ENCODE measurements at regions not wholly inside any gene's neighbourhood (a gene's known extent, or its start where the extent isn't known, plus 50 kb on each side); places are given as distances from the start of the nearest gene placed in this dataset.

DNA sequence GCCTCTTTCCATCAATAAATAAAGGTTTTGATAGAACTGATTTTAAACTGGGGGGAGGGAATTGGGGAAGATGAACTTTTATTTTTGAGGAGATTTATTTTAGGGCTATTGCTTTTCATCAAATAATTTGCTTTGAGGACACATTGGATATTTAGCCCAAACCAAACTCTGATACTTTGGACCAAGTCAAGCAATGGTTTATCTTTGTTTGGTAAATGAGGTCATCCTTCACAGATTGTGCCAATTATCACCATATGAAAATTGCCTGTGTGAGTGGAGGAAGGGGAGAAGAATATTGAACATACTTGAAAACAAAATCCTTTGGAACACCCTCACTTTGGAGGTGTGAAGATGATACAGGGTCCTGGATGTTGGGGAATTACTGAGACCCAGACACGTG lies 176.9 kb upstream of the CD180 start:
- H3K36me3 ChIP-seq (replicated peaks; ENCODE audit: insufficient read depth, low read depth), result no peaks in the 10 kb centered on the region
- no peaks in the 10 kb centered on the region for H3K9me3 ChIP-seq (ENCODE audit: low read depth)
- H3K9me2 ChIP-seq (replicated peaks; ENCODE audit: insufficient read depth), result no peaks in the 10 kb centered on the region
- no peak overlapping the region for H2AFZ ChIP-seq
- no peak for DNase-seq (ENCODE audit: low spot score)
- H3K27ac ChIP-seq, result no peak overlapping the region
- no peak overlapping the region for H3K4me3 ChIP-seq
- H3K27me3 ChIP-seq, result no peaks in the 10 kb centered on the region
- 86% methylated on average over 1 of the region's 1 CpG for WGBS (ENCODE audit: low lambda C conversion rate, missing lambda C conversion rate)
- TF ChIP-seq, protein P1, sequence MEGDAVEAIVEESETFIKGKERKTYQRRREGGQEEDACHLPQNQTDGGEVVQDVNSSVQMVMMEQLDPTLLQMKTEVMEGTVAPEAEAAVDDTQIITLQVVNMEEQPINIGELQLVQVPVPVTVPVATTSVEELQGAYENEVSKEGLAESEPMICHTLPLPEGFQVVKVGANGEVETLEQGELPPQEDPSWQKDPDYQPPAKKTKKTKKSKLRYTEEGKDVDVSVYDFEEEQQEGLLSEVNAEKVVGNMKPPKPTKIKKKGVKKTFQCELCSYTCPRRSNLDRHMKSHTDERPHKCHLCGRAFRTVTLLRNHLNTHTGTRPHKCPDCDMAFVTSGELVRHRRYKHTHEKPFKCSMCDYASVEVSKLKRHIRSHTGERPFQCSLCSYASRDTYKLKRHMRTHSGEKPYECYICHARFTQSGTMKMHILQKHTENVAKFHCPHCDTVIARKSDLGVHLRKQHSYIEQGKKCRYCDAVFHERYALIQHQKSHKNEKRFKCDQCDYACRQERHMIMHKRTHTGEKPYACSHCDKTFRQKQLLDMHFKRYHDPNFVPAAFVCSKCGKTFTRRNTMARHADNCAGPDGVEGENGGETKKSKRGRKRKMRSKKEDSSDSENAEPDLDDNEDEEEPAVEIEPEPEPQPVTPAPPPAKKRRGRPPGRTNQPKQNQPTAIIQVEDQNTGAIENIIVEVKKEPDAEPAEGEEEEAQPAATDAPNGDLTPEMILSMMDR (IDR thresholded peaks at IDR 0.05; ENCODE audit: poor library complexity), result no peak
- TF ChIP-seq EZH2 (IDR thresholded peaks at IDR 0.05; ENCODE audit: borderline replicate concordance) (no peak), EZH2phosphoT487 (IDR thresholded peaks at IDR 0.05; ENCODE audit: low read depth, severe bottlenecking, unreplicated experiment) (no peak)
- no peaks in the 10 kb centered on the region for H4K20me1 ChIP-seq (ENCODE audit: insufficient read depth, poor library complexity, severe bottlenecking)
- H3K79me2 ChIP-seq, result no peaks in the 10 kb centered on the region
- H3K4me1 ChIP-seq (ENCODE audit: insufficient read depth), result no peaks in the 10 kb centered on the region
- no peak overlapping the region for H3K4me2 ChIP-seq

DNA sequence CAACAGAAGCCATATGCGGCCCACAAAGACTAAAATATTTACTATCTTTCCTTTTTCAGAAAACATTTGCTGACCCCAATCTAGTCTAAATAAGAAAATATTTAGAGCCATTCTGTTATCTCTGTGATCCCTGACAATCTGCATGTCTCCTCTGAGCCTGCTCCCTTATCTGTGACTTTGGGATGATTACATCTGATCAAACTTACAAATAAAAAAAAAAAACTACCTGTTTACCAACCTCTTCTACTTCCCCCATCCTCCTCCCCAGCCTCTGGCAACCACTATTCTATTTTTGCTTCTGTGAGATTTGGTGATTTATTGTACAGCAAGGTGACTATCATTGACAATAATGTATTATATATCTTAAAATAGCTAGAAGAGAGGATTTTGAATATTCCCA lies 176.3 kb upstream of the CD180 start:
- Histone ChIP-seq H3K4me3 (no peak overlapping the region), H3K9me2 (replicated peaks; ENCODE audit: insufficient read depth) (no peaks in the 10 kb centered on the region), H3K4me2 (no peak overlapping the region), H4K20me1 (ENCODE audit: insufficient read depth, poor library complexity, severe bottlenecking) (no peaks in the 10 kb centered on the region), H3K27ac (no peak overlapping the region), H3K4me1 (ENCODE audit: insufficient read depth) (no peaks in the 10 kb centered on the region), H3K36me3 (replicated peaks; ENCODE audit: insufficient read depth, low read depth) (no peaks in the 10 kb centered on the region), H3K79me2 (no peaks in the 10 kb centered on the region), H2AFZ (no peak overlapping the region), H3K27me3 (no peaks in the 10 kb centered on the region), H3K9me3 (ENCODE audit: low read depth) (no peaks in the 10 kb centered on the region)
- no peak for DNase-seq (ENCODE audit: low spot score)
- TF ChIP-seq, protein P1 (IDR thresholded peaks at IDR 0.05; ENCODE audit: poor library complexity), result no peak
- TF ChIP-seq EZH2phosphoT487 (IDR thresholded peaks at IDR 0.05; ENCODE audit: low read depth, severe bottlenecking, unreplicated experiment), result no peak
- TF ChIP-seq EZH2 (IDR thresholded peaks at IDR 0.05; ENCODE audit: borderline replicate concordance), result no peak
- WGBS (ENCODE audit: low lambda C conversion rate, missing lambda C conversion rate), result 65% methylated on average over 1 of the region's 1 CpG

DNA sequence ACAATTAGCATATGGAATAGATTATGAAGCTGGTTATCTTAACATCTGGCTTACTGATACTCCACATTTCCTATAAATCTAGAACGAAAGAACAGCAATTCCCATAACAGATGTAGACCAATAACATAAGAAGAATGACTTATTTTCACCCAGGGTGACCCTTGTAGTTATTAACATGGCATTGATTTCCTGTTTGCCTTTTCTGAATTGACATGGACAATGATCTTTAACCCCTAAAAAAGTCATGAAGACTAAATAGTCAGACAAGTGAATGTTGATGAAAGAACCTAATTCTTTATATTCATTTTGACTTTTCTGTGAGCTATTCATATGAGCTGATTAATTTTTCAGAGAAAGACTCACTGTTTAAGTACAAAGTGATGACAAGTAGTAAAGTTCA lies 175.3 kb upstream of the CD180 start:
- DNase-seq (ENCODE audit: low spot score), result no peak
- Histone ChIP-seq H3K9me3 (ENCODE audit: low read depth) (no peaks in the 10 kb centered on the region), H3K27ac (no peak overlapping the region), H3K4me2 (no peak overlapping the region), H2AFZ (no peak overlapping the region), H3K36me3 (replicated peaks; ENCODE audit: insufficient read depth, low read depth) (no peaks in the 10 kb centered on the region), H4K20me1 (ENCODE audit: insufficient read depth, poor library complexity, severe bottlenecking) (no peaks in the 10 kb centered on the region), H3K9me2 (replicated peaks; ENCODE audit: insufficient read depth) (no peaks in the 10 kb centered on the region), H3K79me2 (no peaks in the 10 kb centered on the region), H3K4me1 (ENCODE audit: insufficient read depth) (no peaks in the 10 kb centered on the region), H3K4me3 (no peak overlapping the region), H3K27me3 (no peaks in the 10 kb centered on the region)
- 70% methylated on average over 1 of the region's 1 CpG for WGBS (ENCODE audit: low lambda C conversion rate, missing lambda C conversion rate)
- no peak for TF ChIP-seq EZH2phosphoT487 (IDR thresholded peaks at IDR 0.05; ENCODE audit: low read depth, severe bottlenecking, unreplicated experiment)
- no peak for TF ChIP-seq EZH2 (IDR thresholded peaks at IDR 0.05; ENCODE audit: borderline replicate concordance)
- TF ChIP-seq, protein P1 (IDR thresholded peaks at IDR 0.05; ENCODE audit: poor library complexity), result no peak

Data from hepatocyte (in vitro differentiated cells).